Liver (tissue), 8 donors: ENCODE measurements at regions not wholly inside any gene's neighbourhood (a gene's known extent, or its start where the extent isn't known, plus 50 kb on each side); places are given as distances from the start of the nearest gene placed in this dataset.

Source experiments
- DNase-seq: peaks from one replicate; pipeline ENCODE4 v3.0.0-alpha.2; 2017; ENCODE audit warnings: low spot score
- H3K27ac ChIP-seq, 2 donors: one replicate each; pipeline ENCODE4 v1.7.0; 2013; ENCODE audit warnings: inconsistent platforms in 2 of 2, low read length in 2 of 2, control low read depth in 1 of 2, low read depth in 1 of 2, mild to moderate bottlenecking in 1 of 2
- H3K27me3 ChIP-seq, 4 donors: one replicate each; pipeline versions ENCODE4 v1.6.1 to v1.7.0; 2013; ENCODE audit warnings: low read length in 3 of 4, inconsistent platforms in 1 of 4, mild to moderate bottlenecking in 1 of 4, moderate library complexity in 1 of 4; ENCODE audit not compliant: control insufficient read depth in 4 of 4, insufficient read depth in 4 of 4
- H3K36me3 ChIP-seq, 4 donors: one replicate each; pipeline versions ENCODE4 v1.6.1 to v1.7.0; 2013; ENCODE audit warnings: low read length in 3 of 4, mild to moderate bottlenecking in 3 of 4, low read depth in 1 of 4, moderate library complexity in 1 of 4; ENCODE audit not compliant: control insufficient read depth in 4 of 4, insufficient read depth in 3 of 4
- H3K4me1 ChIP-seq, 4 donors: one replicate each; pipeline versions ENCODE4 v1.6.1 to v1.7.0; 2013; ENCODE audit warnings: low read length in 3 of 4, mild to moderate bottlenecking in 3 of 4, moderate library complexity in 1 of 4; ENCODE audit not compliant: control insufficient read depth in 4 of 4, insufficient read depth in 4 of 4
- H3K4me3 ChIP-seq, 3 donors: one replicate each; pipeline versions ENCODE4 v1.6.1 to v1.7.0; 2013; ENCODE audit warnings: low read length in 3 of 3, control low read depth in 1 of 3, low read depth in 1 of 3, mild to moderate bottlenecking in 1 of 3
- H3K9ac ChIP-seq, 2 donors: one replicate each; pipeline ENCODE4 v1.7.0; 2013; ENCODE audit warnings: low read length in 2 of 2, mild to moderate bottlenecking in 2 of 2, moderate library complexity in 2 of 2, control low read depth in 1 of 2, low read depth in 1 of 2
- H3K9me3 ChIP-seq, 4 donors: one replicate each; pipeline versions ENCODE4 v1.6.1 to v1.7.0; 2013; ENCODE audit warnings: low read length in 3 of 4; ENCODE audit not compliant: control insufficient read depth in 4 of 4
- CTCF ChIP-seq: fragments of 150-350 bp; IDR thresholded peaks from 2 replicates; pipeline ENCODE4 v1.5.1; 2017; ENCODE audit warnings: improper control_type of control experiment, low read depth, low read length; ENCODE audit not compliant: missing input control
- EGR1 ChIP-seq, 2 donors: IDR thresholded peaks; 2 replicates each; pipeline ENCODE4 v1.6.1; 2016 to 2018; ENCODE audit warnings: antibody characterized with exemption in 2 of 2, low read depth in 2 of 2
- FOXA1 ChIP-seq: IDR thresholded peaks from 2 replicates; pipeline ENCODE4 v1.6.1; 2016; ENCODE audit warnings: antibody characterized with exemption
- FOXA2 ChIP-seq: IDR thresholded peaks from 2 replicates; pipeline ENCODE4 v1.6.1; 2016; ENCODE audit warnings: antibody characterized with exemption
- GABPA ChIP-seq, 2 donors: IDR thresholded peaks in 1 of 2; conservative IDR thresholded peaks in 1 of 2; 2 replicates each; pipeline ENCODE4 v1.6.1; 2016; ENCODE audit warnings: antibody characterized with exemption in 2 of 2, mild to moderate bottlenecking in 1 of 2, moderate library complexity in 1 of 2
- HNF4A ChIP-seq, 2 donors: conservative IDR thresholded peaks; 2 replicates each; pipeline ENCODE4 v1.6.1; 2016; ENCODE audit warnings: antibody characterized with exemption in 2 of 2, mild to moderate bottlenecking in 2 of 2
- HNF4G ChIP-seq: IDR thresholded peaks from 2 replicates; pipeline ENCODE4 v1.6.1; 2016; ENCODE audit warnings: antibody characterized with exemption
- JUND ChIP-seq, 2 donors: IDR thresholded peaks; 2 replicates each; pipeline ENCODE4 v1.6.1; 2016; ENCODE audit warnings: antibody characterized with exemption in 2 of 2
- NR2F2 ChIP-seq: IDR thresholded peaks from 2 replicates; pipeline ENCODE4 v1.6.1; 2016; ENCODE audit warnings: antibody characterized with exemption
- RAD21 ChIP-seq, 2 donors: IDR thresholded peaks; 2 replicates each; pipeline ENCODE4 v1.6.1; 2016; ENCODE audit warnings: antibody characterized with exemption in 2 of 2, mild to moderate bottlenecking in 2 of 2
- RXRA ChIP-seq, 2 donors: IDR thresholded peaks; 2 replicates each; pipeline ENCODE4 v1.6.1; 2017 to 2018; ENCODE audit warnings: antibody characterized with exemption in 2 of 2, mild to moderate bottlenecking in 1 of 2
- SP1 ChIP-seq: IDR thresholded peaks from 2 replicates; pipeline ENCODE4 v1.6.1; 2018; ENCODE audit warnings: antibody characterized with exemption, mild to moderate bottlenecking
- TAF1 ChIP-seq: conservative IDR thresholded peaks from 2 replicates; pipeline ENCODE4 v1.6.1; 2016; ENCODE audit warnings: antibody characterized with exemption, mild to moderate bottlenecking
- YY1 ChIP-seq: IDR thresholded peaks from 2 replicates; pipeline ENCODE4 v1.6.1; 2016; ENCODE audit warnings: antibody characterized with exemption, mild to moderate bottlenecking
- WGBS: extraction: QIAGEN DNeasy Blood & Tissue Kit; methylation state at CpG from one replicate; pipeline ENCODE4 v1.1.7; 2013; 5-methylcytosine and 5-hydroxymethylcytosine counted together
- TF ChIP-seq, protein P1 (sequence below): IDR thresholded peaks from 2 replicates; pipeline ENCODE4 v1.6.1; 2016; ENCODE audit warnings: antibody characterized with exemption, mild to moderate bottlenecking
- TF ChIP-seq, protein P2 (sequence below): IDR thresholded peaks from 2 replicates; pipeline ENCODE4 v1.6.1; 2016; ENCODE audit warnings: antibody characterized with exemption
- TF ChIP-seq, protein P3 (sequence below): IDR thresholded peaks from 2 replicates; pipeline ENCODE4 v1.6.1; 2016; ENCODE audit warnings: antibody characterized with exemption
- TF ChIP-seq, protein P4 (sequence below): IDR thresholded peaks from 2 replicates; pipeline ENCODE4 v1.6.1; 2016; ENCODE audit warnings: antibody characterized with exemption
- donor health status: healthy.
- donor health status: healthy.
- donor health status: healthy.
- donor health status: healthy.
- donor health status: healthy.

- TF ChIP-seq, protein P1, sequence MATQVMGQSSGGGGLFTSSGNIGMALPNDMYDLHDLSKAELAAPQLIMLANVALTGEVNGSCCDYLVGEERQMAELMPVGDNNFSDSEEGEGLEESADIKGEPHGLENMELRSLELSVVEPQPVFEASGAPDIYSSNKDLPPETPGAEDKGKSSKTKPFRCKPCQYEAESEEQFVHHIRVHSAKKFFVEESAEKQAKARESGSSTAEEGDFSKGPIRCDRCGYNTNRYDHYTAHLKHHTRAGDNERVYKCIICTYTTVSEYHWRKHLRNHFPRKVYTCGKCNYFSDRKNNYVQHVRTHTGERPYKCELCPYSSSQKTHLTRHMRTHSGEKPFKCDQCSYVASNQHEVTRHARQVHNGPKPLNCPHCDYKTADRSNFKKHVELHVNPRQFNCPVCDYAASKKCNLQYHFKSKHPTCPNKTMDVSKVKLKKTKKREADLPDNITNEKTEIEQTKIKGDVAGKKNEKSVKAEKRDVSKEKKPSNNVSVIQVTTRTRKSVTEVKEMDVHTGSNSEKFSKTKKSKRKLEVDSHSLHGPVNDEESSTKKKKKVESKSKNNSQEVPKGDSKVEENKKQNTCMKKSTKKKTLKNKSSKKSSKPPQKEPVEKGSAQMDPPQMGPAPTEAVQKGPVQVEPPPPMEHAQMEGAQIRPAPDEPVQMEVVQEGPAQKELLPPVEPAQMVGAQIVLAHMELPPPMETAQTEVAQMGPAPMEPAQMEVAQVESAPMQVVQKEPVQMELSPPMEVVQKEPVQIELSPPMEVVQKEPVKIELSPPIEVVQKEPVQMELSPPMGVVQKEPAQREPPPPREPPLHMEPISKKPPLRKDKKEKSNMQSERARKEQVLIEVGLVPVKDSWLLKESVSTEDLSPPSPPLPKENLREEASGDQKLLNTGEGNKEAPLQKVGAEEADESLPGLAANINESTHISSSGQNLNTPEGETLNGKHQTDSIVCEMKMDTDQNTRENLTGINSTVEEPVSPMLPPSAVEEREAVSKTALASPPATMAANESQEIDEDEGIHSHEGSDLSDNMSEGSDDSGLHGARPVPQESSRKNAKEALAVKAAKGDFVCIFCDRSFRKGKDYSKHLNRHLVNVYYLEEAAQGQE = no peak
Measured at GRCh38 chr2:235360446-235360845, 133.4 kb upstream of the AGAP1 start (continued).

DNA sequence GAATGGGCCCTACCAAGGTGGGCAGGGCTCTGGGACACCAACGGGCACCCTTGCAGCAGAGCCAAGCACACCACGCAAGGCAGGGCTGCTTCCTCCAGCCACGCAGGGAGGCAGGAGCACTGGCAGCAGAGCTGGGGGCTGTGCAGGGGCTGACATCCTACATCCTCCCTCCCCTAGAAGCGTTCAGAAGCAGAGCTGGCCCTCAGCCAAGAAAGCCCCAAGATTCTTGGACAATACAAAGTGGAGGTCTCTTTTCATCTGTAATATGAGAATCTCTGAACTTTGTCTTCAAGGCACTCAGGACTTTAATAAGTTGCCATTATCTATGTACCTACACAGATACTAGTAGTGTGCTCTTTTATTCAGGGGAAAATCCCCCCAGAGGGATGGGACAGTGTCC is 128.1 kb upstream of the AGAP1 start:
- no peak overlapping the region for H3K4me3 ChIP-seq
- 76% methylated on average over 4 of the region's 4 CpGs for WGBS
- no peaks in the 10 kb centered on the region for H3K36me3 ChIP-seq
- DNase-seq = no peak
- no peaks in the 10 kb centered on the region for H3K9me3 ChIP-seq
- no peak overlapping the region for H3K27ac ChIP-seq
- TF ChIP-seq JUND (IDR thresholded peaks at IDR 0.05) = no peak
- TF ChIP-seq EGR1 (IDR thresholded peaks at IDR 0.05; ENCODE audit: low read depth in 2 of 2) = no peak
- TF ChIP-seq RAD21 (IDR thresholded peaks at IDR 0.05) = no peak
- TF ChIP-seq TAF1 = no peak
- TF ChIP-seq, protein P2, sequence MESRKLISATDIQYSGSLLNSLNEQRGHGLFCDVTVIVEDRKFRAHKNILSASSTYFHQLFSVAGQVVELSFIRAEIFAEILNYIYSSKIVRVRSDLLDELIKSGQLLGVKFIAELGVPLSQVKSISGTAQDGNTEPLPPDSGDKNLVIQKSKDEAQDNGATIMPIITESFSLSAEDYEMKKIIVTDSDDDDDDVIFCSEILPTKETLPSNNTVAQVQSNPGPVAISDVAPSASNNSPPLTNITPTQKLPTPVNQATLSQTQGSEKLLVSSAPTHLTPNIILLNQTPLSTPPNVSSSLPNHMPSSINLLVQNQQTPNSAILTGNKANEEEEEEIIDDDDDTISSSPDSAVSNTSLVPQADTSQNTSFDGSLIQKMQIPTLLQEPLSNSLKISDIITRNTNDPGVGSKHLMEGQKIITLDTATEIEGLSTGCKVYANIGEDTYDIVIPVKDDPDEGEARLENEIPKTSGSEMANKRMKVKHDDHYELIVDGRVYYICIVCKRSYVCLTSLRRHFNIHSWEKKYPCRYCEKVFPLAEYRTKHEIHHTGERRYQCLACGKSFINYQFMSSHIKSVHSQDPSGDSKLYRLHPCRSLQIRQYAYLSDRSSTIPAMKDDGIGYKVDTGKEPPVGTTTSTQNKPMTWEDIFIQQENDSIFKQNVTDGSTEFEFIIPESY = no peak
- no peak for TF ChIP-seq NR2F2
- TF ChIP-seq, protein P3, sequence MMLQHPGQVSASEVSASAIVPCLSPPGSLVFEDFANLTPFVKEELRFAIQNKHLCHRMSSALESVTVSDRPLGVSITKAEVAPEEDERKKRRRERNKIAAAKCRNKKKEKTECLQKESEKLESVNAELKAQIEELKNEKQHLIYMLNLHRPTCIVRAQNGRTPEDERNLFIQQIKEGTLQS = no peak
- TF ChIP-seq, protein P4, sequence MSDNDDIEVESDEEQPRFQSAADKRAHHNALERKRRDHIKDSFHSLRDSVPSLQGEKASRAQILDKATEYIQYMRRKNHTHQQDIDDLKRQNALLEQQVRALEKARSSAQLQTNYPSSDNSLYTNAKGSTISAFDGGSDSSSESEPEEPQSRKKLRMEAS = no peak
- no peak for TF ChIP-seq HNF4G
- TF ChIP-seq SP1 = no peak
- TF ChIP-seq CTCF = no peak
- no peak for TF ChIP-seq YY1
- TF ChIP-seq FOXA1 = no peak
- no peak for TF ChIP-seq GABPA (IDR thresholded peaks at IDR 0.05 in 1 of 2, conservative IDR thresholded peaks at IDR 0.05 in 1 of 2)
- TF ChIP-seq HNF4A (conservative IDR thresholded peaks at IDR 0.05) = no peak
- TF ChIP-seq FOXA2 = no peak
- TF ChIP-seq RXRA (IDR thresholded peaks at IDR 0.05) = no peak
- TF ChIP-seq, protein P1 = no peak
- no peaks in the 10 kb centered on the region for H3K27me3 ChIP-seq
- H3K4me1 ChIP-seq = no peaks in the 10 kb centered on the region
- H3K9ac ChIP-seq = no peak overlapping the region
